ENCODE measurements at regions not wholly inside any gene's neighbourhood (a gene's known extent, or its start where the extent isn't known, plus 50 kb on each side); places are given as distances from the start of the nearest gene placed in this dataset.

- intact Hi-C loops (cut with DNase I) = no loop called here
- Histone ChIP-seq H3K27ac (no peak overlapping the region), H3K27me3 (ENCODE audit: insufficient read depth in 3 of 3, low read length in 2 of 3) (no peaks in the 10 kb centered on the region), H3K4me1 (no peaks in the 10 kb centered on the region), H3K36me3 (ENCODE audit: insufficient read depth in 1 of 2, low read depth in 1 of 2) (no peaks in the 10 kb centered on the region), H3K4me3 (no peak overlapping the region), H3K9me3 (no peaks in the 10 kb centered on the region)
- 35 to 41% (median 39%) methylated on average over 12 of the region's 12 CpGs for WGBS, 3 donors
- no peak for TF ChIP-seq CTCF (IDR thresholded peaks at IDR 0.05)
- ATAC-seq (no peak), DNase-seq (no peak)
These were observed 906.0 kb downstream of the VRK1 start for GRCh38 chr14:97703006-97703760.

- Histone ChIP-seq H3K36me3 (ENCODE audit: insufficient read depth in 1 of 2, low read depth in 1 of 2) (no peaks in the 10 kb centered on the region), H3K27ac (no peak overlapping the region), H3K9me3 (no peaks in the 10 kb centered on the region), H3K4me3 (no peak overlapping the region), H3K27me3 (ENCODE audit: insufficient read depth in 3 of 3, low read length in 2 of 3) (no peaks in the 10 kb centered on the region), H3K4me1 (no peaks in the 10 kb centered on the region)
- no peak for ATAC-seq
- 74 to 87% (median 77%) methylated on average over 1 of the region's 1 CpG for WGBS, 3 donors
- TF ChIP-seq CTCF (IDR thresholded peaks at IDR 0.05) = no peak
- intact Hi-C loops (cut with DNase I) = no loop called here
- no peak for DNase-seq
These were observed 907.2 kb downstream of the VRK1 start for GRCh38 chr14:97704316-97704885.

GRCh38 chr14:97705107-97705506 is 907.9 kb downstream of the VRK1 start:
- Histone ChIP-seq H3K4me3 (no peak overlapping the region), H3K4me1 (no peaks in the 10 kb centered on the region), H3K27me3 (ENCODE audit: insufficient read depth in 3 of 3, low read length in 2 of 3) (no peaks in the 10 kb centered on the region), H3K9me3 (no peaks in the 10 kb centered on the region), H3K27ac (no peak overlapping the region), H3K36me3 (ENCODE audit: insufficient read depth in 1 of 2, low read depth in 1 of 2) (no peaks in the 10 kb centered on the region)
- no peak for TF ChIP-seq CTCF (IDR thresholded peaks at IDR 0.05)
- no peak for ATAC-seq
- intact Hi-C loops (cut with DNase I) = no loop called here
- no peak for DNase-seq
- WGBS, 3 donors = 40 to 67% (median 43%) methylated on average over 2 of the region's 2 CpGs

- Histone ChIP-seq H3K36me3 (ENCODE audit: insufficient read depth in 1 of 2, low read depth in 1 of 2) (no peaks in the 10 kb centered on the region), H3K9me3 (no peaks in the 10 kb centered on the region), H3K27ac (no peak overlapping the region), H3K4me1 (no peaks in the 10 kb centered on the region), H3K27me3 (ENCODE audit: insufficient read depth in 3 of 3, low read length in 2 of 3) (no peaks in the 10 kb centered on the region), H3K4me3 (no peak overlapping the region)
- no peak for DNase-seq
- no peak for TF ChIP-seq CTCF (IDR thresholded peaks at IDR 0.05)
- intact Hi-C loops (cut with DNase I) = no loop called here
- ATAC-seq = no peak
- 73 to 80% (median 74%) methylated on average over 2 of the region's 2 CpGs for WGBS, 3 donors
These were observed 908.8 kb downstream of the VRK1 start for GRCh38 chr14:97705976-97706375.

Measured in psoas muscle (tissue), 7 donors.